PC-9 (cell line): ENCODE measurements at regions not wholly inside any gene's neighbourhood (a gene's known extent, or its start where the extent isn't known, plus 50 kb on each side); places are given as distances from the start of the nearest gene placed in this dataset.

Source experiments
- BruUV-seq: library from RNA; stranded (reverse); fragments of 400-500 nt; replicated peaks from 2 replicates; lab custom pipeline; 2021; lab: Mats Ljungman, UMichigan
- CTCF ChIA-PET: fragments of 300-600 bp; sonication (Branson Sonifier 250); formaldehyde crosslinking; loops from one replicate; lab custom pipeline; 2022; ENCODE audit warnings: antibody characterized with exemption; lab: Charles Lee
- POLR2A ChIA-PET: fragments of 300-600 bp; sonication (Branson Sonifier 250); formaldehyde crosslinking; loops from one replicate; lab custom pipeline; 2022; ENCODE audit warnings: antibody characterized with exemption; ENCODE audit not compliant: unreplicated experiment; lab: Charles Lee
- DNase-seq, 2 experiments: peaks; one replicate each; pipeline versions ENCODE4 v3.0.0 to v3.0.0-alpha.2; 2015 to 2022; ENCODE audit warnings: mixed read lengths in 1 of 2
- H2AFZ ChIP-seq: fragments of 200-600 bp; sonication (generic); 2 replicates; pipeline ENCODE4 v1.8.1; 2017; ENCODE audit warnings: antibody characterized with exemption
- H3F3A ChIP-seq: fragments of 200-600 bp; sonication (generic); 2 replicates; pipeline ENCODE4 v1.8.1; 2017; ENCODE audit warnings: antibody characterized with exemption, mild to moderate bottlenecking, low read depth; ENCODE audit not compliant: insufficient read depth
- H3K27ac ChIP-seq: fragments of 200-600 bp; sonication (generic); 2 replicates; pipeline ENCODE4 v1.6.1; 2016; ENCODE audit warnings: mixed run types
- H3K27me3 ChIP-seq: fragments of 200-600 bp; sonication (generic); 2 replicates; pipeline ENCODE4 v1.6.1; 2016; ENCODE audit warnings: low read depth, mixed run types; ENCODE audit not compliant: insufficient read depth
- H3K36me3 ChIP-seq: fragments of 200-600 bp; sonication (generic); 2 replicates; pipeline ENCODE4 v1.6.1; 2016; ENCODE audit warnings: low read depth, mixed run types
- H3K4me1 ChIP-seq: fragments of 200-600 bp; sonication (generic); replicated peaks from 2 replicates; pipeline ENCODE4 v1.6.1; 2016; ENCODE audit warnings: mixed run types; ENCODE audit not compliant: insufficient read depth
- H3K4me2 ChIP-seq: fragments of 200-600 bp; sonication (generic); 2 replicates; pipeline ENCODE4 v1.6.1; 2017; ENCODE audit warnings: mixed run types
- H3K4me3 ChIP-seq: fragments of 200-600 bp; sonication (generic); 2 replicates; pipeline ENCODE4 v1.6.1; 2016; ENCODE audit warnings: mixed run types
- H3K79me2 ChIP-seq: fragments of 200-600 bp; sonication (generic); 2 replicates; pipeline ENCODE4 v1.6.1; 2017; ENCODE audit warnings: low read depth, mixed run types
- H3K9me2 ChIP-seq: fragments of 200-600 bp; sonication (generic); 2 replicates; pipeline ENCODE4 v1.8.1; 2017; ENCODE audit warnings: mild to moderate bottlenecking; ENCODE audit not compliant: insufficient read depth
- H3K9me3 ChIP-seq: fragments of 200-600 bp; sonication (generic); 2 replicates; pipeline ENCODE4 v1.8.1; 2016; ENCODE audit warnings: low read depth; ENCODE audit not compliant: insufficient read depth
- H4K20me1 ChIP-seq: fragments of 200-600 bp; sonication (generic); 2 replicates; pipeline ENCODE4 v1.8.1; 2017; ENCODE audit not compliant: insufficient read depth
- EZH2 ChIP-seq: fragments of 200-600 bp; sonication (generic); IDR thresholded peaks from 2 replicates; pipeline ENCODE4 v1.8.0; 2017; ENCODE audit warnings: antibody characterized with exemption, low read depth
- intact Hi-C: fragments of 100-400 bp; cut with micrococcal nuclease; formaldehyde crosslinking; loops from one replicate; pipeline ENCODE4 v1.10.0; 2022; ENCODE audit not compliant: unreplicated experiment
- TF ChIP-seq, protein P1 (sequence below): fragments of 200-600 bp; sonication (generic); conservative IDR thresholded peaks from 2 replicates; pipeline ENCODE4 v1.6.1; 2017; ENCODE audit warnings: mixed run types, antibody characterized with exemption, mild to moderate bottlenecking, moderate library complexity

DNA sequence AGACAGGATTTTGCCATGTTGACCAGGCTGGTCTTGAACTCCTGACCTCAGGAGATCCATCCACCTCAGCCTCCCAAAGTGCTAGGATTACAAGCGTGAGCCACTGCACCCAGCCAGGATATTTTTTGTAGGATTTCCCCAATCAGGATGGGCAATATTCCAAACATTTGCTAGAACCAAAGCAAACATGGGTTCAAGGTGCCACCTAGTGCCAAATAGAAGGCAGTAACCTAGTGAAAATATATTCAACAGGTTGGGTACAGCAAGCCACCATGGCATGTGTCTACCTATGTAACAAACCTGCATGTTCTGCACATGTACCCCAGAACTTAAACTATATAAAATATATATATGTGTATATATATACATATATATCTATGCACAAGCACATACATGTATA is 185.9 kb upstream of the CADM2 start:
- no TSS peak for BruUV-seq
- no peaks in the 10 kb centered on the region for H4K20me1 ChIP-seq
- H3K4me2 ChIP-seq: no peak overlapping the region
- intact Hi-C loops: no loop called here
- H3K4me3 ChIP-seq: no peak overlapping the region
- H3F3A ChIP-seq: no peaks in the 10 kb centered on the region
- no peak for DNase-seq
- no peaks in the 10 kb centered on the region for H3K79me2 ChIP-seq
- ChIA-PET POLR2A (no interaction called here), CTCF (no interaction called here)
- no peak for TF ChIP-seq EZH2
- TF ChIP-seq, protein P1, sequence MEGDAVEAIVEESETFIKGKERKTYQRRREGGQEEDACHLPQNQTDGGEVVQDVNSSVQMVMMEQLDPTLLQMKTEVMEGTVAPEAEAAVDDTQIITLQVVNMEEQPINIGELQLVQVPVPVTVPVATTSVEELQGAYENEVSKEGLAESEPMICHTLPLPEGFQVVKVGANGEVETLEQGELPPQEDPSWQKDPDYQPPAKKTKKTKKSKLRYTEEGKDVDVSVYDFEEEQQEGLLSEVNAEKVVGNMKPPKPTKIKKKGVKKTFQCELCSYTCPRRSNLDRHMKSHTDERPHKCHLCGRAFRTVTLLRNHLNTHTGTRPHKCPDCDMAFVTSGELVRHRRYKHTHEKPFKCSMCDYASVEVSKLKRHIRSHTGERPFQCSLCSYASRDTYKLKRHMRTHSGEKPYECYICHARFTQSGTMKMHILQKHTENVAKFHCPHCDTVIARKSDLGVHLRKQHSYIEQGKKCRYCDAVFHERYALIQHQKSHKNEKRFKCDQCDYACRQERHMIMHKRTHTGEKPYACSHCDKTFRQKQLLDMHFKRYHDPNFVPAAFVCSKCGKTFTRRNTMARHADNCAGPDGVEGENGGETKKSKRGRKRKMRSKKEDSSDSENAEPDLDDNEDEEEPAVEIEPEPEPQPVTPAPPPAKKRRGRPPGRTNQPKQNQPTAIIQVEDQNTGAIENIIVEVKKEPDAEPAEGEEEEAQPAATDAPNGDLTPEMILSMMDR: no peak
- no peaks in the 10 kb centered on the region; the same call in 1 of the 2 replicates for H3K9me3 ChIP-seq
- no peak overlapping the region for H3K27ac ChIP-seq
- H3K9me2 ChIP-seq: no peaks in the 10 kb centered on the region
- no peak overlapping the region for H2AFZ ChIP-seq
- H3K27me3 ChIP-seq: no peaks in the 10 kb centered on the region
- no peaks in the 10 kb centered on the region for H3K36me3 ChIP-seq
- H3K4me1 ChIP-seq: no peaks in the 10 kb centered on the region

- H3K36me3 ChIP-seq: no peaks in the 10 kb centered on the region
- no TSS peak for BruUV-seq
- H3K27me3 ChIP-seq: no peaks in the 10 kb centered on the region
- intact Hi-C loops: no loop called here
- no peaks in the 10 kb centered on the region for H3K4me1 ChIP-seq
- POLR2A ChIA-PET: no interaction called here
- H3K4me3 ChIP-seq: no peak overlapping the region
- TF ChIP-seq, protein P1: no peak
- 0 out of 2 replicates have a peak, but pooled peaks cover 4% of the 10 kb centered on the region for H3K9me2 ChIP-seq
- H2AFZ ChIP-seq: no peak overlapping the region
- no peak overlapping the region for H3K4me2 ChIP-seq
- no peak overlapping the region for H3K27ac ChIP-seq
- H3K79me2 ChIP-seq: no peaks in the 10 kb centered on the region
- H3F3A ChIP-seq: no peaks in the 10 kb centered on the region
- no peaks in the 10 kb centered on the region for H4K20me1 ChIP-seq
- H3K9me3 ChIP-seq: no peaks in the 10 kb centered on the region
- no peak for DNase-seq
- CTCF ChIA-PET: no interaction called here
Measured at GRCh38 chr3:84783281-84783680, 175.5 kb upstream of the CADM2 start.

- H3K27me3 ChIP-seq: no peaks in the 10 kb centered on the region
- H3K79me2 ChIP-seq: no peaks in the 10 kb centered on the region
- ChIA-PET POLR2A (no interaction called here), CTCF (no interaction called here)
- no peaks in the 10 kb centered on the region for H3K4me1 ChIP-seq
- BruUV-seq: no TSS peak
- H3K9me3 ChIP-seq: no peaks in the 10 kb centered on the region
- no peak for TF ChIP-seq EZH2
- TF ChIP-seq, protein P1: no peak
- H3F3A ChIP-seq: no peaks in the 10 kb centered on the region
- H2AFZ ChIP-seq: no peak overlapping the region
- no peaks in the 10 kb centered on the region for H4K20me1 ChIP-seq
- H3K27ac ChIP-seq: no peak overlapping the region
- no peaks in the 10 kb centered on the region for H3K9me2 ChIP-seq
- no peak for DNase-seq
- H3K36me3 ChIP-seq: no peaks in the 10 kb centered on the region
- H3K4me3 ChIP-seq: no peak overlapping the region
- intact Hi-C loops: no loop called here
- no peak overlapping the region for H3K4me2 ChIP-seq
Measured at GRCh38 chr3:84789961-84790360, 168.8 kb upstream of the CADM2 start.
